OCI-LY3 (cell line): ENCODE measurements at regions not wholly inside any gene's neighbourhood (a gene's known extent, or its start where the extent isn't known, plus 50 kb on each side); places are given as distances from the start of the nearest gene placed in this dataset.
"Not testable (repeated sequence)": the region's sequence is repeated elsewhere in the genome, so short reads cannot be mapped to it uniquely, and the experiment has no call there.

Experiments used
- H2AFZ ChIP-seq: fragments of 200-600, 300-600 bp; shearing (Covaris generic); 2 replicates; pipeline ENCODE4 v1.6.0; 2014; ENCODE audit warnings: antibody characterized with exemption, low read depth, low read length
- H3K27ac ChIP-seq: fragments of 200-600, 300-600 bp; sonication (generic); 2 replicates; pipeline ENCODE4 v1.5.1; 2014; ENCODE audit warnings: mild to moderate bottlenecking, low read length, moderate library complexity, mixed read lengths
- H3K27me3 ChIP-seq: fragments of 200-600, 300-600 bp; sonication (generic); 2 replicates; pipeline ENCODE4 v1.6.1; 2014; ENCODE audit warnings: low read depth, low read length, mixed read lengths
- H3K36me3 ChIP-seq: fragments of 200-600, 300-600 bp; sonication (generic); replicated peaks from 2 replicates; pipeline ENCODE3; 2014; ENCODE audit warnings: low read depth, low read length, mixed read lengths
- H3K4me1 ChIP-seq: fragments of 300-600, 200-600 bp; sonication (generic); 2 replicates; pipeline ENCODE4 v1.6.1; 2014; ENCODE audit warnings: low read length, mixed read lengths
- H3K4me2 ChIP-seq: fragments of 200-600, 300-600 bp; sonication (generic); 2 replicates; pipeline ENCODE4 v1.6.1; 2014; ENCODE audit warnings: low read length, mixed read lengths
- H3K4me3 ChIP-seq: fragments of 300-600, 200-600 bp; sonication (generic); 2 replicates; pipeline ENCODE4 v1.5.1; 2014; ENCODE audit warnings: antibody characterized with exemption, mild to moderate bottlenecking, low read length, moderate library complexity
- H3K79me2 ChIP-seq: fragments of 300-600, 200-600 bp; shearing (Covaris generic); 2 replicates; pipeline ENCODE4 v1.6.1; 2014; ENCODE audit warnings: mild to moderate bottlenecking, low read length, mixed read lengths
- H3K9ac ChIP-seq: fragments of 300-600, 200-600 bp; shearing (Covaris generic); 2 replicates; pipeline ENCODE4 v1.6.0; 2014; ENCODE audit warnings: mild to moderate bottlenecking, low read length, moderate library complexity
- H3K9me3 ChIP-seq: fragments of 200-600, 300-600 bp; shearing (Covaris generic); 2 replicates; pipeline ENCODE4 v1.6.1; 2014; ENCODE audit warnings: low read length, mixed read lengths; ENCODE audit not compliant: insufficient read depth
- H4K20me1 ChIP-seq: fragments of 200-600, 300-600 bp; sonication (generic); 2 replicates; pipeline ENCODE4 v1.6.1; 2016; ENCODE audit warnings: low read length, mixed read lengths; ENCODE audit not compliant: insufficient read depth
- EZH2phosphoT487 ChIP-seq: fragments of 200-600 bp; shearing (Covaris generic); IDR thresholded peaks from 2 replicates; pipeline ENCODE4 v1.6.1; 2018; ENCODE audit warnings: antibody characterized with exemption, mixed run types, low read depth
- TF ChIP-seq, protein P1 (sequence below): fragments of 200-600, 300-600 bp; sonication (generic); IDR thresholded peaks from 2 replicates; pipeline ENCODE4 v1.5.1; 2014; ENCODE audit warnings: antibody characterized with exemption, low read length, low read depth

GRCh38 chr4:128630871-128631270, 178.6 kb upstream of the JADE1 start:
- TF ChIP-seq, protein P1, sequence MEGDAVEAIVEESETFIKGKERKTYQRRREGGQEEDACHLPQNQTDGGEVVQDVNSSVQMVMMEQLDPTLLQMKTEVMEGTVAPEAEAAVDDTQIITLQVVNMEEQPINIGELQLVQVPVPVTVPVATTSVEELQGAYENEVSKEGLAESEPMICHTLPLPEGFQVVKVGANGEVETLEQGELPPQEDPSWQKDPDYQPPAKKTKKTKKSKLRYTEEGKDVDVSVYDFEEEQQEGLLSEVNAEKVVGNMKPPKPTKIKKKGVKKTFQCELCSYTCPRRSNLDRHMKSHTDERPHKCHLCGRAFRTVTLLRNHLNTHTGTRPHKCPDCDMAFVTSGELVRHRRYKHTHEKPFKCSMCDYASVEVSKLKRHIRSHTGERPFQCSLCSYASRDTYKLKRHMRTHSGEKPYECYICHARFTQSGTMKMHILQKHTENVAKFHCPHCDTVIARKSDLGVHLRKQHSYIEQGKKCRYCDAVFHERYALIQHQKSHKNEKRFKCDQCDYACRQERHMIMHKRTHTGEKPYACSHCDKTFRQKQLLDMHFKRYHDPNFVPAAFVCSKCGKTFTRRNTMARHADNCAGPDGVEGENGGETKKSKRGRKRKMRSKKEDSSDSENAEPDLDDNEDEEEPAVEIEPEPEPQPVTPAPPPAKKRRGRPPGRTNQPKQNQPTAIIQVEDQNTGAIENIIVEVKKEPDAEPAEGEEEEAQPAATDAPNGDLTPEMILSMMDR, result no peak
- Histone ChIP-seq H3K27ac (no peak overlapping the region), H3K9ac (no peak overlapping the region), H3K9me3 (no peaks in the 10 kb centered on the region), H3K79me2 (no peaks in the 10 kb centered on the region), H2AFZ (no peak overlapping the region), H3K4me2 (no peak overlapping the region), H3K4me3 (no peak overlapping the region), H3K36me3 (no peaks in the 10 kb centered on the region), H3K27me3 (no peaks in the 10 kb centered on the region), H4K20me1 (no peaks in the 10 kb centered on the region), H3K4me1 (no peaks in the 10 kb centered on the region)

DNA sequence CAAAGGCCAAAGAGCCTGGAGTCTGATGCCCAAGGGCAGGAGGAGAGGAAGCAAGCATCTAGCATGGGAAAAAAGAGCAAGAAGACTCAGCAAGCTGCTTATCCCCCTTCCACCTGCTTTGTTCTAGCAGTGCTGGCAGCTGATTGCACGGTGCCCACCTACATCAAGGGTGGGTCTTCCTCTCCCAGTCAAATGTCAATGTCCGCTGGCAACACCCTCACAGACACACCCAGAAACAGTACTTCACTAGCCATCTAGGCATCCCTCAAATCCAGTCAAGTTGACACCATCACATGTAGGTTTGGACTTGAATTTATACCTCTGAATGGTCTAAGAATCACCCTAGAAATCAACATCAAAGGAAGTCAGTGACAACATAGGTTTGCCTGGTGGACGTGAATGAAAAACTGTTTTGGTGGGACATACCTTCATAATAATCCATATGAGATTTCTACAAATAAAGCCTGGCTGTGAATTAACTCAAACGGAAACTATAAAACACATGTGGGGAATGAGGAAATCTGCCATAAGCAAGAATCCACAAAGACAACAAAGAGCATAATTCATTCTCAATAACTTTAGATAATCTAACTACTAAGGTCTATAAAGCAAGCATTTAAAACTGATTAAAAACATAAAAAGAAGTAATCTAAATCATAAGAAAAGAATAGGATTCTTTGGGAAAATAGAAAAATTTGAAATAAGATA, 185.8 kb upstream of the JADE1 start:
- Histone ChIP-seq H3K79me2 (no peaks in the 10 kb centered on the region), H3K4me3 (no peak overlapping the region), H3K4me1 (no peaks in the 10 kb centered on the region), H3K36me3 (no peaks in the 10 kb centered on the region), H2AFZ (no peak overlapping the region), H3K27me3 (no peaks in the 10 kb centered on the region), H3K27ac (no peak overlapping the region), H3K9ac (no peak overlapping the region), H4K20me1 (no peaks in the 10 kb centered on the region), H3K9me3 (no peaks in the 10 kb centered on the region), H3K4me2 (no peak overlapping the region)
- TF ChIP-seq, protein P1, result no peak
- no peak for TF ChIP-seq EZH2phosphoT487

DNA sequence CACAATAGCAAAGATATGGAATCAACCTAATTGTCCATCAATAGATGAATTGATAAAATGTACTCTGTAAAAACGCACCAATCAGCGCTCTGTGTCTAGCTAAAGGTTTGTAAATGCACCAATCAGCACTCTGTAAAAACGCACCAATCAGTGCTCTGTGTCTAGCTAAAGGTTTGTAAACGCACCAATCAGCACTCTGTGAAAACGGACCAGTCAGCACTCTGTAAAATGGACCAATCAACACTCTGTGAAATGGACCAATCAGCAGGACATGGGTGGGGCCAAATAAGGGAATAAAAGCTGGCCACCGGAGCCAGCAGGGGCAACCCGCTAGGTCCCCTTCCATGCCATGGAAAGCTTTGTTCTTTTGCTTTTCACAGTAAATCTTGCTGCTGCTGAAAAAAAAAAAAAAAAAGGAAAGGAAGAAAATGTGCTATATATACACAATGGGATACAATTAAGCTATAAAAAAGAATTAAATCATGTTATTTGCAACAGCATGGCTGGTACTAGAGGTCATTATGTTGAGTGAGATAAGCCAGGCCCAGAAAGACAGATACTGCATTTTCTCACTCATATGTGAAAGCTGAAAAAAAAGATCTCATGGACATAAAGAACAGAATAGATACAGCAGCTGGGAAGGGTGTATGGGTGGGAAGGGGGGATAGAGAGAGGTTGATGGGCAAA, 189.1 kb upstream of the JADE1 start:
- not testable (repeated sequence) for H2AFZ ChIP-seq, H3K79me2 ChIP-seq, H3K4me3 ChIP-seq, H3K4me1 ChIP-seq, H3K36me3 ChIP-seq, H3K9me3 ChIP-seq, H4K20me1 ChIP-seq, H3K4me2 ChIP-seq, H3K27me3 ChIP-seq, H3K27ac ChIP-seq, H3K9ac ChIP-seq

DNA sequence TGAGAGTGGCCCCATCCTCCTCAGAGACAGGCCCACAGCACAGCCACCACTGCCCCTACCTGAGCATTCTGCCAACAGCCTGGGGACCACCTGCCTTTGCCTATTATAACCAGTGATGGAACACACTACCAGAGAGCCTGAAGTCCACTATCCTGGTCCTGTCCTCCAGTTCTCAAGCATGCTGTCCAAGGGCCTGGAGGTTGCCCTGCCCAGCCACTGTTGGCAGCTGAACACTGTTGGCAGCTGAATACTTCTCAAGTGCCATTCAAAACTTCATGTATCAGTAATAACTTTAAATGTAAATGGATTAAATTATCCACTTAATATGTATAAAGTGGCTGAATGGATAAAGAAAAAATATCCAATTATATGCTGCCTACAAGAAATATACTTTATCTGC, 194.3 kb upstream of the JADE1 start:
- H3K9ac ChIP-seq, result no peak overlapping the region
- no peaks in the 10 kb centered on the region for H3K9me3 ChIP-seq
- H3K4me3 ChIP-seq, result no peak overlapping the region
- no peak overlapping the region for H3K4me2 ChIP-seq
- H3K4me1 ChIP-seq, result no peaks in the 10 kb centered on the region
- no peak for TF ChIP-seq EZH2phosphoT487
- TF ChIP-seq, protein P1, result no peak
- no peak overlapping the region for H2AFZ ChIP-seq
- no peaks in the 10 kb centered on the region for H4K20me1 ChIP-seq
- H3K27ac ChIP-seq, result no peak overlapping the region
- H3K79me2 ChIP-seq, result no peaks in the 10 kb centered on the region
- no peaks in the 10 kb centered on the region for H3K36me3 ChIP-seq
- H3K27me3 ChIP-seq, result no peaks in the 10 kb centered on the region
